ENCODE measurements at regions not wholly inside any gene's neighbourhood (a gene's known extent, or its start where the extent isn't known, plus 50 kb on each side); places are given as distances from the start of the nearest gene placed in this dataset.

GRCh38 chr12:115449526-115449925, 765.6 kb upstream of the TBX3 start:
- Histone ChIP-seq H3K9ac (ENCODE audit: insufficient read depth, low read length) (no peak overlapping the region), H3K79me2 (ENCODE audit: control insufficient read depth, insufficient read depth, low read length) (no peaks in the 10 kb centered on the region), H2AFZ (ENCODE audit: low read length) (no peak overlapping the region), H3K36me3 (ENCODE audit: control insufficient read depth, insufficient read depth, low read length) (no peaks in the 10 kb centered on the region), H3K9me3 (ENCODE audit: control insufficient read depth, insufficient read depth, low read depth, low read length) (no peaks in the 10 kb centered on the region), H3K4me2 (ENCODE audit: extremely low read depth, insufficient read depth, low read length) (no peak overlapping the region), H3K27me3 (ENCODE audit: control insufficient read depth, insufficient read depth, low read length) (no peaks in the 10 kb centered on the region), H3K27ac (ENCODE audit: insufficient read depth, low read length) (no peak overlapping the region), H4K20me1 (ENCODE audit: control insufficient read depth, extremely low read depth, insufficient read depth, low read length) (no peaks in the 10 kb centered on the region), H3K4me1 (ENCODE audit: control insufficient read depth, extremely low read depth, insufficient read depth, low read length) (no peaks in the 10 kb centered on the region), H3K4me3 (replicated peaks in 1 of 4; ENCODE audit: control extremely low read depth in 1 of 4, insufficient read depth in 1 of 4, low read depth in 3 of 4, low read length in 4 of 4) (no peak overlapping the region)
- TF ChIP-seq CTCF (conservative IDR thresholded peaks at IDR 0.05 in 1 of 2, IDR thresholded peaks at IDR 0.05 in 1 of 2; ENCODE audit: low read depth in 1 of 2, low read length in 2 of 2) (no peak), EZH2 (IDR thresholded peaks at IDR 0.05; ENCODE audit: low read length, missing control alignments) (no peak)
- no peak for DNase-seq (ENCODE audit: low read depth in 2 of 2)

GRCh38 chr12:115444346-115444745, 760.4 kb upstream of the TBX3 start:
- no peaks in the 10 kb centered on the region for H3K36me3 ChIP-seq (ENCODE audit: control insufficient read depth, insufficient read depth, low read length)
- no peak overlapping the region for H3K4me2 ChIP-seq (ENCODE audit: extremely low read depth, insufficient read depth, low read length)
- H3K4me3 ChIP-seq (replicated peaks in 1 of 4; ENCODE audit: control extremely low read depth in 1 of 4, insufficient read depth in 1 of 4, low read depth in 3 of 4, low read length in 4 of 4): no peak overlapping the region
- H4K20me1 ChIP-seq (ENCODE audit: control insufficient read depth, extremely low read depth, insufficient read depth, low read length): no peaks in the 10 kb centered on the region
- DNase-seq (ENCODE audit: low read depth in 2 of 2): no peak
- H3K27me3 ChIP-seq (ENCODE audit: control insufficient read depth, insufficient read depth, low read length): no peaks in the 10 kb centered on the region
- H3K9me3 ChIP-seq (ENCODE audit: control insufficient read depth, insufficient read depth, low read depth, low read length): no peaks in the 10 kb centered on the region
- H3K27ac ChIP-seq (ENCODE audit: insufficient read depth, low read length): no peak overlapping the region
- TF ChIP-seq EZH2 (IDR thresholded peaks at IDR 0.05; ENCODE audit: low read length, missing control alignments): no peak
- no peak for TF ChIP-seq CTCF (conservative IDR thresholded peaks at IDR 0.05 in 1 of 2, IDR thresholded peaks at IDR 0.05 in 1 of 2; ENCODE audit: low read depth in 1 of 2, low read length in 2 of 2)
- no peak overlapping the region for H3K9ac ChIP-seq (ENCODE audit: insufficient read depth, low read length)
- H3K79me2 ChIP-seq (ENCODE audit: control insufficient read depth, insufficient read depth, low read length): no peaks in the 10 kb centered on the region
- no peak overlapping the region for H2AFZ ChIP-seq (ENCODE audit: low read length)
- no peaks in the 10 kb centered on the region for H3K4me1 ChIP-seq (ENCODE audit: control insufficient read depth, extremely low read depth, insufficient read depth, low read length)

GRCh38 chr12:115443351-115443938, 759.5 kb upstream of the TBX3 start:
- Histone ChIP-seq H3K36me3 (ENCODE audit: control insufficient read depth, insufficient read depth, low read length) (no peaks in the 10 kb centered on the region), H3K27ac (ENCODE audit: insufficient read depth, low read length) (no peak overlapping the region), H3K27me3 (ENCODE audit: control insufficient read depth, insufficient read depth, low read length) (no peaks in the 10 kb centered on the region), H3K9me3 (ENCODE audit: control insufficient read depth, insufficient read depth, low read depth, low read length) (no peaks in the 10 kb centered on the region), H2AFZ (ENCODE audit: low read length) (no peak overlapping the region), H4K20me1 (ENCODE audit: control insufficient read depth, extremely low read depth, insufficient read depth, low read length) (no peaks in the 10 kb centered on the region), H3K9ac (ENCODE audit: insufficient read depth, low read length) (no peak overlapping the region), H3K4me1 (ENCODE audit: control insufficient read depth, extremely low read depth, insufficient read depth, low read length) (no peaks in the 10 kb centered on the region), H3K4me3 (replicated peaks in 1 of 4; ENCODE audit: control extremely low read depth in 1 of 4, insufficient read depth in 1 of 4, low read depth in 3 of 4, low read length in 4 of 4) (no peak overlapping the region), H3K4me2 (ENCODE audit: extremely low read depth, insufficient read depth, low read length) (no peak overlapping the region), H3K79me2 (ENCODE audit: control insufficient read depth, insufficient read depth, low read length) (no peaks in the 10 kb centered on the region)
- DNase-seq (ENCODE audit: low read depth in 2 of 2): no peak
- TF ChIP-seq CTCF (conservative IDR thresholded peaks at IDR 0.05 in 1 of 2, IDR thresholded peaks at IDR 0.05 in 1 of 2; ENCODE audit: low read depth in 1 of 2, low read length in 2 of 2) (no peak), EZH2 (IDR thresholded peaks at IDR 0.05; ENCODE audit: low read length, missing control alignments) (no peak)

Data from fibroblast of lung (primary cell).